ENCODE measurements at regions not wholly inside any gene's neighbourhood (a gene's known extent, or its start where the extent isn't known, plus 50 kb on each side); places are given as distances from the start of the nearest gene placed in this dataset.

- no peak for DNase-seq (ENCODE audit: low spot score)
Measured at GRCh38 chr3:76349715-76350480, 564.5 kb upstream of the ZNF717 start.

- no peak for DNase-seq (ENCODE audit: low spot score)
Measured at GRCh38 chr3:76352051-76352450, 566.7 kb upstream of the ZNF717 start.

GRCh38 chr3:76352511-76353284 lies 567.3 kb upstream of the ZNF717 start:
- DNase-seq (ENCODE audit: low spot score): no peak

- DNase-seq (ENCODE audit: low spot score): no peak
Measured at GRCh38 chr3:76353683-76354082, 568.3 kb upstream of the ZNF717 start.

GRCh38 chr3:76361010-76361409 lies 575.7 kb upstream of the ZNF717 start:
- DNase-seq (ENCODE audit: low spot score): no peak

- DNase-seq (ENCODE audit: low spot score): no peak
Measured at GRCh38 chr3:76362643-76363042, 577.3 kb upstream of the ZNF717 start.

- DNase-seq (ENCODE audit: low spot score): no peak
Measured at GRCh38 chr3:76365275-76365674, 579.9 kb upstream of the ZNF717 start.

GRCh38 chr3:76367281-76367680 lies 581.9 kb upstream of the ZNF717 start:
- no peak for DNase-seq (ENCODE audit: low spot score)

GRCh38 chr3:76369170-76369569 lies 583.8 kb upstream of the ZNF717 start:
- no peak for DNase-seq (ENCODE audit: low spot score)

- DNase-seq (ENCODE audit: low spot score): no peak
Measured at GRCh38 chr3:76370749-76371520, 585.6 kb upstream of the ZNF717 start.

- no peak for DNase-seq (ENCODE audit: low spot score)
Measured at GRCh38 chr3:76372497-76372896, 587.1 kb upstream of the ZNF717 start.

- DNase-seq (ENCODE audit: low spot score): no peak
Measured at GRCh38 chr3:76377074-76377473, 591.7 kb upstream of the ZNF717 start.

- no peak for DNase-seq (ENCODE audit: low spot score)
Measured at GRCh38 chr3:76378789-76379188, 593.4 kb upstream of the ZNF717 start.

GRCh38 chr3:76383781-76384180 lies 598.4 kb upstream of the ZNF717 start:
- no peak for DNase-seq (ENCODE audit: low spot score)

- DNase-seq (ENCODE audit: low spot score): no peak
Measured at GRCh38 chr3:76387000-76387399, 601.7 kb upstream of the ZNF717 start.

GRCh38 chr3:76400141-76400540 lies 614.8 kb upstream of the ZNF717 start:
- DNase-seq (ENCODE audit: low spot score): no peak

GRCh38 chr3:76402926-76403325 lies 617.6 kb upstream of the ZNF717 start:
- DNase-seq (ENCODE audit: low spot score): no peak

GRCh38 chr3:76403556-76403955 lies 618.2 kb upstream of the ZNF717 start:
- DNase-seq (ENCODE audit: low spot score): no peak

GRCh38 chr3:76405196-76405595 lies 619.8 kb upstream of the ZNF717 start:
- no peak for DNase-seq (ENCODE audit: low spot score)

GRCh38 chr3:76410762-76411281 lies 625.5 kb upstream of the ZNF717 start:
- DNase-seq (ENCODE audit: low spot score): no peak

GRCh38 chr3:76415384-76415783 lies 624.5 kb upstream of the ROBO2 start:
- DNase-seq (ENCODE audit: low spot score): no peak

- DNase-seq (ENCODE audit: low spot score): no peak
Measured at GRCh38 chr3:76429581-76430177, 610.2 kb upstream of the ROBO2 start.

All from HuH-7.5 (cell line).